Aorta (tissue), 5 donors: ENCODE measurements at regions not wholly inside any gene's neighbourhood (a gene's known extent, or its start where the extent isn't known, plus 50 kb on each side); places are given as distances from the start of the nearest gene placed in this dataset.
"Not testable (repeated sequence)": the region's sequence is repeated elsewhere in the genome, so short reads cannot be mapped to it uniquely, and the experiment has no call there.

Experiments
- ATAC-seq: fragments of 200-7000 bp; cut with Tn5 transposase; one replicate; pipeline ENCODE4 v1.9.1; 2022; ENCODE audit warnings: moderate library complexity; ENCODE audit not compliant: low FRiP score
- DNase-seq, 2 donors: peaks; one replicate each; pipeline ENCODE4 v3.0.0-alpha.2; 2020
- H3K27ac ChIP-seq, 2 donors: one replicate each; pipeline ENCODE4 v1.5.1; 2013; ENCODE audit warnings: low read length in 2 of 2, mild to moderate bottlenecking in 2 of 2, moderate library complexity in 2 of 2, control low read depth in 1 of 2, inconsistent platforms in 1 of 2, low read depth in 1 of 2
- H3K27me3 ChIP-seq, 2 donors: one replicate each; pipeline ENCODE4 v1.6.1; 2013; ENCODE audit warnings: control low read depth in 1 of 2, low read length in 1 of 2, mild to moderate bottlenecking in 1 of 2, moderate library complexity in 1 of 2; ENCODE audit not compliant: insufficient read depth in 2 of 2, control insufficient read depth in 1 of 2
- H3K36me3 ChIP-seq, 2 donors: one replicate each; pipeline ENCODE4 v1.6.1; 2013; ENCODE audit warnings: control low read depth in 1 of 2, low read length in 1 of 2, mild to moderate bottlenecking in 1 of 2; ENCODE audit not compliant: insufficient read depth in 2 of 2, control insufficient read depth in 1 of 2
- H3K4me1 ChIP-seq, 2 donors: one replicate each; pipeline ENCODE4 v1.6.1; 2013; ENCODE audit warnings: low read length in 2 of 2, control low read depth in 1 of 2, mild to moderate bottlenecking in 1 of 2, moderate library complexity in 1 of 2; ENCODE audit not compliant: insufficient read depth in 2 of 2, control insufficient read depth in 1 of 2
- H3K4me3 ChIP-seq, 2 donors: one replicate each; pipeline ENCODE4 v1.5.1; 2013; ENCODE audit warnings: low read length in 2 of 2, control low read depth in 1 of 2, mild to moderate bottlenecking in 1 of 2
- H3K9me3 ChIP-seq: one replicate; pipeline ENCODE4 v1.6.1; 2013; ENCODE audit warnings: mild to moderate bottlenecking, low read length; ENCODE audit not compliant: control insufficient read depth
- WGBS, 2 donors: extraction: QIAGEN DNeasy Blood & Tissue Kit; methylation state at CpG; one replicate each; pipeline ENCODE4 v1.1.7; 2013; 5-methylcytosine and 5-hydroxymethylcytosine counted together
- intact Hi-C, 2 donors: fragments of 100-400 bp; cut with DNase I; formaldehyde crosslinking; loops; one replicate each; pipeline versions ENCODE4 v1.14.2 to v1.15.0; 2022
- donor health status: healthy with polysubstance abuse.
- donor health status: Bipolar disorder and iron deficiency.
- donor health status: DM: no; HTN: no; CAD: no.
- donor health status: DM: no; HTN: no; CAD: no.
- donor health status: DM: yes; HTN: yes; CAD: no.

DNA sequence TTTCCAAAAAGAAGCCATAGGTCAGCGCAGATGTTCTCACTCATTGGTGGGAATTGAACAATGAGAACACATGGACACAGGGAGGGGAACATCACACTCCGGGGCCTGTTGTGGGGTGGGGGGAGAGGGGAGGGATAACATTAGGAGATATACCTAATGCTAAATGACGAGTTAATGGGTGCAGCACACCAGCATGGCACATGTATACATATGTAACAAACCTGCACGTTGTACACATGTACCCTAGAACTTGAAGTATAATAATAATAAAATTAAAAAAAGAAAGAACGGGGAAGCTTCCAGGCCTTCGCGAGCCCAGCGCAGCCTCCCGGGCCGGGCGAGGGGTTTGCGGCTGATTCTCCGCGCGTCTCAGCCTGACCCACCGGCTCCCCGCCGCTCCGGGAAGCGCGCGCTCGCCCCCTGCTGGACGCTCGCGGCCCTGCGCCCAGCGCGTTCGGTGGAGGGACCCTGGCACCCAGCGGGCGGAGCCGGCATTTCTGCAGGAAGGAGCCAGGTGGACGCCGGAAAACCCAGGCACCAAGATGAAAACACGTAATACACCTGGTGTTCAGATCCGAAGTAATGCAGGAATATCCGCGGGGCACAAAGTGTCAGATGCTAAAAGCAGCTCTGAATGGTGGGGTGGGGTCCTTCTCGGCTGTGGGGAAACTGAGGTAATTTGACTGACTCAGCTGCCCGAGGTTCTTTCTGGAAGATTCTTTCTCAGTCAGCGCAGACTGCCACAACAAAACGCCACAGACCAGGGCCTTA is 67.1 kb upstream of the PPP1R26 start:
- intact Hi-C loops = loop anchor here (2.0 kb wide), 1 partner anchor 326 kb away; the partner anchor contains the start of gene OLFM1 (in 2 of the 2)
- H3K36me3 ChIP-seq, H3K27me3 ChIP-seq, H3K27ac ChIP-seq, H3K4me1 ChIP-seq, H3K4me3 ChIP-seq, H3K9me3 ChIP-seq: not testable (repeated sequence)
- peak; percentile 85 for ATAC-seq
- 10% methylated on average over 42 to 43 of the region's 43 CpGs for WGBS, 2 donors
- peak; percentile 62 to 91 for DNase-seq

DNA sequence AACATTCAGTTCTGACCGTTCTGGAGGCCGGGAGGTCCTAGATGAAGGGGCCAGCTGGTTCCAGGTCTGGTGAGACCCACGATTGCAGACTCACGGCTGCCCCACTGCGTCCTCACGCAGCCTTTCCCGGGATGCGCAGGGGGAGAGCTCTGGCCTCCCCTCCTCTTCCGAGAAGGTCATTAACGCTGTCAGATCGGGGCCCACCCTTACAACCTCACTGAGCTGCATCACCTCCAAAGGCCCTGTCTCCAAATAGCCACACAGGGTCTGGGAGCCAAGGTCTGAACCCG is 66.6 kb upstream of the PPP1R26 start:
- H3K4me1 ChIP-seq = no peaks in the 10 kb centered on the region
- ATAC-seq (no peak), DNase-seq (peak in 1 of 2 donors; percentile 36)
- no peak overlapping the region for H3K4me3 ChIP-seq
- H3K9me3 ChIP-seq = no peaks in the 10 kb centered on the region
- no peak overlapping the region for H3K27ac ChIP-seq
- no peaks in the 10 kb centered on the region for H3K36me3 ChIP-seq
- 68 to 75% methylated on average over 12 of the region's 12 CpGs for WGBS, 2 donors
- intact Hi-C loops = loop anchor here (2.0 kb wide), 1 partner anchor 326 kb away; the partner anchor contains the start of gene OLFM1 (in 2 of the 2)
- H3K27me3 ChIP-seq = no peaks in the 10 kb centered on the region

DNA sequence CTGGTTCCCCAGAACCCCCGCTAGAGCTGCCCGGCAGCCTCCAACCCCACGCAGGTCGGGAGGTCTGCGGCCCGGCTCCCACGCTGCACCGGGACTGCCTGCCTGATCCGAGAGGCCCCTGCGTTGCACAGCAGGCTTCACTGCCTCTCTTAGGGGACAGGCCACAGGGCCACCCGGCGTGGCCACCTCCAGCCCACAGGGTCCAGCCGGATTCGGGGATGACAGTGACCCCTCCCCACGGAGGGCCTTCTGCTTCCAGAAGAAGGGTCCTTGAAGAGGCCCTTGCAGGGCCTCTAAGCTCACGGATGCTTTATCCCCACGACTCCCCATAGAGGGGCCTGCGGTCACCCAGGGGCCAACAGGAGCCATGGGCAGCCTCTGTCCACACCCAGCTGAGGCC is 66.1 kb upstream of the PPP1R26 start:
- Histone ChIP-seq H3K27me3 (no peaks in the 10 kb centered on the region), H3K9me3 (no peaks in the 10 kb centered on the region), H3K36me3 (no peaks in the 10 kb centered on the region), H3K27ac (no peak overlapping the region), H3K4me1 (no peaks in the 10 kb centered on the region), H3K4me3 (no peak overlapping the region)
- intact Hi-C loops = loop anchor here (2.0 kb wide), 1 partner anchor 327 kb away; the partner anchor contains the start of gene OLFM1 (in 2 of the 2)
- WGBS, 2 donors = 87 to 90% methylated on average over 18 of the region's 18 CpGs
- peak in 1 of 2 donors; percentile 72 for DNase-seq
- no peak for ATAC-seq

DNA sequence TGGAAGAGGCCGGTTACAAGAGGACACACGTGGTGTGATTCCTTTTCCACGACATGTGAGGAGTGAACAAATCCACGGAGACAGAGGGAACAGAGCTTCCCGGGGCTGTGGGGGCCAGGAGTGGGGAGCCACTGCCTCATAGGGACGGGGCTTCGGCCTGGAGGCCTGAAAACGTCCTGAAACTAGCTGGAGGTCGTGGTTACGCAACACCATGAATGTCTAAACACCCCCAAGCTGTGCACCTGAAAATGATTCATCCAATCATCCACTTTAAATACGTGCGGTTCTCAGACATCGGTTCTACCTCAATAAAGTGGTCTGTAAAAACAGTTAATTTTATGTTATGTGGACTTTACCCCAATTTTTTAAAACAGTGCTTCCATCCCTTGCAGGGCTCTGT is 65.3 kb upstream of the PPP1R26 start:
- no peak for ATAC-seq
- Histone ChIP-seq H3K4me1 (no peaks in the 10 kb centered on the region), H3K36me3 (no peaks in the 10 kb centered on the region), H3K27ac (no peak overlapping the region), H3K27me3 (no peaks in the 10 kb centered on the region), H3K9me3 (no peaks in the 10 kb centered on the region), H3K4me3 (no peak overlapping the region)
- intact Hi-C loops = no loop called here
- WGBS, 2 donors = 76 to 78% methylated on average over 13 of the region's 13 CpGs
- peak in 1 of 2 donors; percentile 23 for DNase-seq

DNA sequence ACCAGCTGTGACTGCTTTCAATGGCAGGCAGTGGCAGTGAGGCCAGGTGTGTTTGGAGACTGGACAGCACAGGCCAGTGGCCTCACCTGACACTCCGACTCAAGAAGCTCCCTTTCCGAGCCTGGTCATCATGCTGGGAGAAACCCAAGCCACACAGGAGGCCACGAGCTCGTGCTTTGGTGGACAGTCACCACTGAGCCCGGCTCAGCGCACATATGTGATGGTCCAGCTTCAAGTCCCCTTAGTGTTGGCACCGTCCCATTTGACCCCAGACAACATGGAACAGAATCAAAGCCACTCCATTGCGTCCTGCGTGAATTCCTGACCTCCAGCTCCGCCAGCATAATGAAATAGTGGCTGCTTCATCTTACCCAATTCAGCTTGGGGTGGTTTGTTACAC is 64.0 kb upstream of the PPP1R26 start:
- 73 to 84% methylated on average over 10 of the region's 10 CpGs for WGBS, 2 donors
- Histone ChIP-seq H3K9me3 (no peaks in the 10 kb centered on the region), H3K27me3 (no peaks in the 10 kb centered on the region), H3K36me3 (no peaks in the 10 kb centered on the region), H3K4me1 (no peaks in the 10 kb centered on the region), H3K27ac (no peak overlapping the region), H3K4me3 (no peak overlapping the region)
- DNase-seq = peak in 1 of 2 donors; percentile 40
- ATAC-seq = no peak
- intact Hi-C loops = no loop called here

DNA sequence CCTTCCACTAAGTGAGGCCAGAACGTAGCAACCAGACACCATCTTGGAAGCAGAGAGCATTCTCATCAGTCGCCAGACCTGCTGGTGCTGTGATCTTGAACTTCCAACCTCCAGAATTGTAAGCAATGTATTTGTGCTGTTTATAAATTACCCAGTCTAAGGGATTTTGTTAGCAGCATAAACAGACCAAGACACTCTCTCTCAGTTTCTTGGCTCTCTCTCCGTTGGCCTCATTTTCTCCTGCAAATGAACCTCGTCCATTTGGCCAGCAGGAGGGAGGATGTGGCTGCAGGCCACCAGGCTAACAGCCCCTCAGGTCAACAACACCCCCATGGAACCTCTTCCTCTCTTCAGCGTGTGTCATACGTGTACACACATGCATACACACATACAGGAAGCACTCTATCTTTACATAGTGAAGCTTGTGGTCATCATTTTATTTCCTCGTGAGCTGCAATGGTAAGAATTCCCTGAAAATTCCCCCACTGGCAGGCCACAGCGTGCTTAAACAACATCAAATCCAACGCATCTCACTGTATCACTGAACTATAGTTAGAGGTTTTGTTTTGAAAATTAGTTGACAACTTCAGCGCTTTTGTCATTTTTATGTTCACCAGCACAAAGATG is 62.8 kb upstream of the PPP1R26 start:
- ATAC-seq = no peak
- DNase-seq = peak in 1 of 2 donors; percentile 19
- Histone ChIP-seq H3K27ac (no peak overlapping the region), H3K27me3 (no peaks in the 10 kb centered on the region), H3K9me3 (no peaks in the 10 kb centered on the region), H3K4me1 (no peaks in the 10 kb centered on the region), H3K36me3 (no peaks in the 10 kb centered on the region), H3K4me3 (no peak overlapping the region)
- intact Hi-C loops = no loop called here
- WGBS, 2 donors = 63 to 65% methylated on average over 10 of the region's 10 CpGs

DNA sequence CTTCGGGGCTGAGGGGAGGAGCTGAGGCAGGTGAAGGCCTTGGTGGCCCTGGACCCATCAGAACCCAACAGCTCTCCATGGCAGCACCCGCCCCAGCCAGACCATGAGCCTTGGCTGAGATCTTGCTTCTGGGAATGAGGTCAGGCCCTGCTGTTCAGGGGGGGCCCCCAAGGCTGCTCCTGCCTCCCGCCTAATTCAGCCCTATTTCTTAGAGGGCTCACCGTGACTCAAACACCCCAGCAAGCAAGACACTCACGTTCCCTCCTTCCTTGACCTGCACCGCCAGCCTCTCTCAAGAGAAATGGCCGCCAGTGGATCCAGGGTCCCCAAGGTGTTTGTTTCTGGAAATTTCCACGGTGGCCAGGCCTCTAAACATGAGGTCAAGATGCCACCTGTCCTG is 61.4 kb upstream of the PPP1R26 start:
- peak; percentile 16 to 68 for DNase-seq
- Histone ChIP-seq H3K4me3 (no peak overlapping the region), H3K9me3 (no peaks in the 10 kb centered on the region), H3K27ac (no peak overlapping the region), H3K36me3 (no peaks in the 10 kb centered on the region), H3K4me1 (no peaks in the 10 kb centered on the region), H3K27me3 (no peaks in the 10 kb centered on the region)
- intact Hi-C loops = no loop called here
- WGBS, 2 donors = 81 to 82% methylated on average over 8 of the region's 8 CpGs
- no peak for ATAC-seq

DNA sequence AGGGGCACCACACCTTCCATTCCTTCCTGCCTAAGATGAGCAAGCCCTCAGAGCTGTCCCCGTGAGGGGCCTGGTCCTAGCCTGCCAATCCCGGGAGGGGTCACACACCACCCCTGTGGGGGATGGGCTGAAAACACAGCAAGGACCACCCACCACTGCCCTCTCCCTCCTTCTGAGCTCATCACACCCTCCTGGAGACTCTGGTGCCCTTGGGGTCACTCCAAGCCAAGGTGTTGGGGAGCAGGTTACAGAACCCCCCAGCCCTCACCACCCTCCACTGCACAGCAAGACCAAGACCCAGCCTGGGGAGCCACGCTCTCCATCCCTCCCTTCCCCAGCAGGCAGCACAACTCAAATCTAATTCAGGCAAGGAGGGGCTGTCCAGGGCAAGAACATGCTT is 60.5 kb upstream of the PPP1R26 start:
- no peaks in the 10 kb centered on the region for H3K4me1 ChIP-seq
- DNase-seq = peak; percentile 29 to 69
- intact Hi-C loops = no loop called here

More for the DNA sequence above, 60.5 kb upstream of the PPP1R26 start:
- Histone ChIP-seq H3K27ac (no peak overlapping the region), H3K4me3 (no peak overlapping the region), H3K36me3 (no peaks in the 10 kb centered on the region), H3K9me3 (peaks cover 3% of the 10 kb centered on the region), H3K27me3 (no peaks in the 10 kb centered on the region)
- 41 to 49% methylated on average over 3 of the region's 3 CpGs for WGBS, 2 donors
- ATAC-seq = peak; percentile 33
